Muscle layer of colon (tissue), 2 donors: ENCODE measurements at regions not wholly inside any gene's neighbourhood (a gene's known extent, or its start where the extent isn't known, plus 50 kb on each side); places are given as distances from the start of the nearest gene placed in this dataset.

ENCODE experiments used
- H3K27ac ChIP-seq: one replicate; pipeline ENCODE4 v1.7.0; 2013; ENCODE audit warnings: low read depth, mild to moderate bottlenecking, low read length, moderate library complexity
- H3K27me3 ChIP-seq, 2 donors: one replicate each; pipeline ENCODE4 v1.7.0; 2013; ENCODE audit warnings: low read length in 2 of 2, mild to moderate bottlenecking in 2 of 2; ENCODE audit not compliant: insufficient read depth in 2 of 2, control insufficient read depth in 1 of 2
- H3K36me3 ChIP-seq: one replicate; pipeline ENCODE4 v1.7.0; 2013; ENCODE audit warnings: mild to moderate bottlenecking, low read length; ENCODE audit not compliant: insufficient read depth
- H3K4me1 ChIP-seq: one replicate; pipeline ENCODE4 v1.7.0; 2013; ENCODE audit warnings: mild to moderate bottlenecking, low read length; ENCODE audit not compliant: insufficient read depth
- H3K4me3 ChIP-seq, 2 donors: one replicate each; pipeline ENCODE4 v1.7.0; 2013; ENCODE audit warnings: low read length in 2 of 2, low read depth in 1 of 2, mild to moderate bottlenecking in 1 of 2, moderate library complexity in 1 of 2
- H3K9ac ChIP-seq: one replicate; pipeline ENCODE4 v1.7.0; 2013; ENCODE audit warnings: low read length
- H3K9me3 ChIP-seq: one replicate; pipeline ENCODE4 v1.7.0; 2013; ENCODE audit warnings: mild to moderate bottlenecking, low read length
- donor health status: abdominal sarcoma.
- donor health status: Adenocarcinoma of cecum.

- Histone ChIP-seq H3K27ac (no peak overlapping the region), H3K9ac (no peak overlapping the region), H3K4me1 (no peaks in the 10 kb centered on the region), H3K27me3 (no peaks in the 10 kb centered on the region), H3K4me3 (no peak overlapping the region), H3K36me3 (no peaks in the 10 kb centered on the region), H3K9me3 (no peaks in the 10 kb centered on the region)
Measured at GRCh38 chr6:74979065-74979766, 226.6 kb downstream of the COL12A1 start.

GRCh38 chr6:74976701-74977100 lies 229.2 kb downstream of the COL12A1 start:
- peaks cover 14% of the 10 kb centered on the region for H3K4me1 ChIP-seq
- no peaks in the 10 kb centered on the region for H3K9me3 ChIP-seq
- H3K27me3 ChIP-seq, result no peaks in the 10 kb centered on the region
- H3K27ac ChIP-seq, result no peak overlapping the region
- H3K36me3 ChIP-seq, result no peaks in the 10 kb centered on the region
- no peak overlapping the region for H3K9ac ChIP-seq
- H3K4me3 ChIP-seq, result no peak overlapping the region

- Histone ChIP-seq H3K27me3 (no peaks in the 10 kb centered on the region), H3K4me1 (peaks cover 14% of the 10 kb centered on the region), H3K9ac (no peak overlapping the region), H3K36me3 (no peaks in the 10 kb centered on the region), H3K27ac (no peak overlapping the region), H3K9me3 (no peaks in the 10 kb centered on the region), H3K4me3 (no peak overlapping the region)
Measured at GRCh38 chr6:74976026-74976425, 229.8 kb downstream of the COL12A1 start.

GRCh38 chr6:74973591-74973990 lies 232.3 kb downstream of the COL12A1 start:
- no peaks in the 10 kb centered on the region for H3K36me3 ChIP-seq
- no peak overlapping the region for H3K4me3 ChIP-seq
- H3K27ac ChIP-seq, result no peak overlapping the region
- H3K9me3 ChIP-seq, result no peaks in the 10 kb centered on the region
- H3K27me3 ChIP-seq, result no peaks in the 10 kb centered on the region
- peaks cover 14% of the 10 kb centered on the region for H3K4me1 ChIP-seq
- no peak overlapping the region for H3K9ac ChIP-seq

GRCh38 chr6:74971633-74972032 lies 234.2 kb downstream of the COL12A1 start:
- H3K36me3 ChIP-seq, result no peaks in the 10 kb centered on the region
- peaks cover 14% of the 10 kb centered on the region for H3K4me1 ChIP-seq
- no peaks in the 10 kb centered on the region for H3K27me3 ChIP-seq
- H3K4me3 ChIP-seq, result no peak overlapping the region
- H3K27ac ChIP-seq, result no peak overlapping the region
- no peak overlapping the region for H3K9ac ChIP-seq
- H3K9me3 ChIP-seq, result no peaks in the 10 kb centered on the region

- Histone ChIP-seq H3K9me3 (no peaks in the 10 kb centered on the region), H3K36me3 (no peaks in the 10 kb centered on the region), H3K4me1 (peaks cover 14% of the 10 kb centered on the region), H3K27me3 (no peaks in the 10 kb centered on the region), H3K4me3 (no peak overlapping the region), H3K9ac (no peak overlapping the region), H3K27ac (no peak overlapping the region)
Measured at GRCh38 chr6:74969591-74970267, 236.1 kb downstream of the COL12A1 start.

- Histone ChIP-seq H3K9ac (no peak overlapping the region), H3K27ac (no peak overlapping the region)
Measured at GRCh38 chr6:74967821-74968220, 238.0 kb downstream of the COL12A1 start.

GRCh38 chr6:74966712-74967111 lies 239.1 kb downstream of the COL12A1 start:
- no peaks in the 10 kb centered on the region for H3K27me3 ChIP-seq
- no peaks in the 10 kb centered on the region for H3K36me3 ChIP-seq
- no peak overlapping the region for H3K27ac ChIP-seq
- H3K4me3 ChIP-seq, result no peak overlapping the region
- no peaks in the 10 kb centered on the region for H3K4me1 ChIP-seq
- H3K9me3 ChIP-seq, result no peaks in the 10 kb centered on the region
- no peak overlapping the region for H3K9ac ChIP-seq

More at GRCh38 chr6:74967821-74968220, 238.0 kb downstream of the COL12A1 start:
- Histone ChIP-seq H3K4me1 (peaks cover 1% of the 10 kb centered on the region), H3K36me3 (no peaks in the 10 kb centered on the region), H3K27me3 (no peaks in the 10 kb centered on the region), H3K4me3 (no peak overlapping the region), H3K9me3 (no peaks in the 10 kb centered on the region)

- Histone ChIP-seq H3K27me3 (no peaks in the 10 kb centered on the region), H3K4me3 (no peak overlapping the region), H3K4me1 (no peaks in the 10 kb centered on the region), H3K36me3 (no peaks in the 10 kb centered on the region), H3K27ac (no peak overlapping the region), H3K9me3 (no peaks in the 10 kb centered on the region), H3K9ac (no peak overlapping the region)
Measured at GRCh38 chr6:74964871-74965441, 240.9 kb downstream of the COL12A1 start.

GRCh38 chr6:74956559-74957428 lies 249.1 kb downstream of the COL12A1 start:
- no peak overlapping the region for H3K27ac ChIP-seq
- no peak overlapping the region for H3K9ac ChIP-seq
- no peaks in the 10 kb centered on the region for H3K36me3 ChIP-seq
- no peaks in the 10 kb centered on the region for H3K4me1 ChIP-seq
- no peak overlapping the region for H3K4me3 ChIP-seq
- no peaks in the 10 kb centered on the region for H3K9me3 ChIP-seq
- no peaks in the 10 kb centered on the region for H3K27me3 ChIP-seq

GRCh38 chr6:74953708-74954107 lies 252.1 kb downstream of the COL12A1 start:
- no peak overlapping the region for H3K4me3 ChIP-seq
- no peaks in the 10 kb centered on the region for H3K36me3 ChIP-seq
- no peaks in the 10 kb centered on the region for H3K27me3 ChIP-seq
- no peaks in the 10 kb centered on the region for H3K4me1 ChIP-seq
- no peak overlapping the region for H3K9ac ChIP-seq
- no peak overlapping the region for H3K27ac ChIP-seq
- H3K9me3 ChIP-seq, result no peaks in the 10 kb centered on the region
